ENCODE measurements at regions not wholly inside any gene's neighbourhood (a gene's known extent, or its start where the extent isn't known, plus 50 kb on each side); places are given as distances from the start of the nearest gene placed in this dataset.
"Not testable (repeated sequence)": the region's sequence is repeated elsewhere in the genome, so short reads cannot be mapped to it uniquely, and the experiment has no call there.

DNA sequence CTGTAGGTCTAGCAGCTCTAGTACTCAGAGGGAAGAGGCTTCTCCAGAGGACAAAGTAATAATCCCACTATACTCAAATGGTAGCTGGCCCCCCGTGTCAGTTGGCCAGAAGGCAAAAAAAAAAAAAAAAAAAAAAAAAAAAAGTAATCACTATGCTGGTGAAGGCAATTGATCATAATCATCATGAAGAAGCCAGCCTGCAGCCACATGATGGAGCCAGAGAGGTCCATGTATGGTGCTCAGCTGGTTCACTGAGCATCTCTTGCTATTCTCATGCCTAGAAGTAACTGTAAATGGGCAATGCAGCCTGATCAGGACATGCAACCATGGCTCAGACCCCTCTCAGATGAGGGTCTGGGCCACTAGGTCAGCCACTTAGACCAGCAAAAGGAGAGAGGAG, 378.8 kb downstream of the MED13L start:
- no peak for DNase-seq (ENCODE audit: low read depth)

DNA sequence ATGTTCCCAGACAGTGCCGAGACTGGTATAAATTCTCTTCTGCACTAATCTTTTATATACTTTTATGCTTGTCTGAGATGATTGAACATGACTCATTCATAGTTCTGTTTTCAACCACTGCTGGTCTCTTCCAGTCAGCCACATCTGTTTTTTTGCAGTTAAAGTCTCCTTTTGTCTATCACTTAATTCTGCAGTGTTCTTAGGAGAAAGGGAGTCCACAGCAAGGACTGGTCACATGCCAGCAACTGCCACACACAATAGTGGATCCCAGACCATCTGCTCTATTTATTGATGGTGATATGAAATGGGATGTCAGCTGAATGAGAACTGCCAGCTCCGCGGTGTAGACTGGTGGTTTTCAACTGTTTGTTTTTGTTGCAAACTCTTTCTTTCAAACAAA, 379.8 kb downstream of the MED13L start:
- no peak for DNase-seq (ENCODE audit: low read depth)

DNA sequence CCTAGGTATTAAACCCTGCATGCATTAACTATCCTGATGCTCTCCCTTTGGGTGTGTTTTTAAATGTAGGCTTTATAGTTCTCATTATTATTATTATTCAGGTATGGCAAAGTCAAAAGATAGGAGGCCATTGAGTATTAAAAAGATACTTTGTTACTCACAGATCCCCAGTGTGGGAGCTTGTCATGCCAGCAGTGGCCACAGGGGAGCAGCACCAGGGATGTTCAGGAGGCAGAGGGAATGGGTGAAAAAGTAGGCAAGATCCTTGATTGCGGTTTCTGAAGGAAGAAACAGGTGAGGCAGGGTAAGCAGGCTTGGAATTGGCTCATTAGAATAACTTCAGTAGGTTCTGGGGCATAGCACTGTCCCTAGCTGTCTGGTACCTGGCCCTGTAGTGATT, 382.2 kb downstream of the MED13L start:
- no peak for DNase-seq (ENCODE audit: low read depth)

DNA sequence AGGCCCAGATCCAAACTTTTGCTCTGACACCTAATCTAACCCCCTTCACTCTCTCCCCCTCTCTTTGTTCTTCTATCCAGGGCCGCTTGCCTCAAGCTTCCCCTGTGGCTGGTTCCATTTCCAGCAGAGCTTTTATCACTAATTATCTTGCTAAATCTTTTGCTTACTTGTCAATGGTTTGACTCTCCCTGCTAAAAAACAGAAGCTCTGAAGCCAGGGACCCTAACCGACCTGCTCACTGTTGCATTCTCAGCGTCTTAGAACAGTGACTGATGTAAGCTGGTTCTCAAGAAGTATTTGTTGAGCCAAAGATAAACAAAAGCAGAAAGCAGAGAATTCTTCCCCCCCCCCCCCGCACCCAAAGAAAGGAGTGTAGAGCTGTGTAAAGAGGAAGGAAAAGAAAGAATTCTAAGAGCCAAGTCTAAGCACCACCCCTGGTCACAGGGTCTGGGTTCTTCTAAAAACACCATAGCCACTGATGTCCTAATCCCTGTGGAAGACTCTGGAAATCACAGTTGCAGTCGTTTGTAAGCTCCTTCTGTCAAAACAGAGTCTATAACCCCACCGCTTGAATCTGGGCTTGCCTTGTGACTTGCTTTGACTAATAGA, 385.8 kb downstream of the MED13L start:
- DNase-seq (ENCODE audit: low read depth): no peak

DNA sequence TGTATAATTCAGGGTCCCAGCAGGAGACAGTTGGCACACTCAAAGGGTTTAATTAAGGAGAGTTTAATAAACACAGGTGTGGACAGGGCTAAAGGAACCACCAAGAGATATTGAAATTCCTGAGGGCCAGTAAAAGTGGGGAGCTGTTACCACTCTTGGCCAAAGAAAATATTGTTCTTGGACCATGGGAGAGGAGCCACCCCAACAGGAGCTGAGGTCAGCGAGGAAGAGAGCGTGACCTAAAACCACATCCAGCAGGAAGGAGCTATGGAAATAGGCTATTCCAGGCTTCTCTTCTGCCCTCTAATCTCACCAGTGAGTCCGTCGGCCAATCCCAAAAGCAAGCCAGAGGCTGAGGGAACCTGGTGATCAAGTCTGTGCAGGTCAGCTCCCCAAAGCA, 390.8 kb downstream of the MED13L start:
- DNase-seq (ENCODE audit: low read depth): no peak

DNA sequence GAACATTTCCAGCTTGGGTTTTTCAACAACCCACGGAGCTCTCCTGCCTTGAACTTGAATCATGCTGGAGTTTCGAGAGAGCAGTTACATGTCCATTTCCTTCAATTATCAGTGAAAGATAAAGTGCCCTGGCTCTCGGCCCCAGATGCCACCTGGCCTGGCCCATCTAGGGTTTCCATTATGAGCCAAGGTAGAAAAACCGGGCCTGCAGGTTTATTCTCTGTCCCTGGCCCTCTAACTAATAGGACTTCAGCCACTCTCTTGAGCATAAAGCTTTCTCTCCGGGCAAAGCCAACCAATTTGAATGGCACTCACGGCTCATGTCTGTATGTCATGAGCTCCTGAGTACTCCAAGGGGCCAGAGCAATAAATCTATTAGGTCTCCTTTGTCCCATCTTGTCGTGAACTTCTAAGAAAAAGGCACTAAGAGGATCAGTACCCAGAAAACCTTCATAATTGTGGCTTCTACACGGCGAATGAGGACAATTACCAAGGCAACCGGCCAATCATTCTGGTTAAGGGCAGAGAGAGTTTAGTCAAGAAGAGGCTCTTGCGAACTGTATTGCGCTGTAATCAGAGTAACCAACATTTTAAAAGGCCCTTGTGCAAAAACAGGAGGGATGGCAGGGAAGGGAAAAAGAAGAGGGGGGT, 392.3 kb downstream of the MED13L start:
- no peak for DNase-seq (ENCODE audit: low read depth)

DNA sequence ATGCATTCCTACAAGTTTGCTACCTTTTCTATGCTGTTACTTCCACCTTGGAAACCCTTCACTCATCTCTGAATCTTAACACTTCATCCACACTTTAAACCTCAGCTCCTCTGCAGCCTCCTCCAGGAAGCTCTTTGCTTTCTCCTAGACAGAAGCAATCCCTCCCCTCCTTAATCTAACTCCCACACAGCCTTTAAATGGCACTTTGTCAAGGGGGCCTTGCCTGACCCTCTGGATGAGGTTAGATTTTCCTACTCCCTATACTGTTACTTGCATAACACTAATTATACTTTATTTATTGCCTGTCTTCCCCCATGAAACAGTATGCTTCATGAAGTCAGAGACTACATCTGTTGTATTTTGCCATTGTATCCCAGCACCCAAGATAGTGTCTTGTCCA, 394.6 kb downstream of the MED13L start:
- no peak for DNase-seq (ENCODE audit: low read depth)

DNA sequence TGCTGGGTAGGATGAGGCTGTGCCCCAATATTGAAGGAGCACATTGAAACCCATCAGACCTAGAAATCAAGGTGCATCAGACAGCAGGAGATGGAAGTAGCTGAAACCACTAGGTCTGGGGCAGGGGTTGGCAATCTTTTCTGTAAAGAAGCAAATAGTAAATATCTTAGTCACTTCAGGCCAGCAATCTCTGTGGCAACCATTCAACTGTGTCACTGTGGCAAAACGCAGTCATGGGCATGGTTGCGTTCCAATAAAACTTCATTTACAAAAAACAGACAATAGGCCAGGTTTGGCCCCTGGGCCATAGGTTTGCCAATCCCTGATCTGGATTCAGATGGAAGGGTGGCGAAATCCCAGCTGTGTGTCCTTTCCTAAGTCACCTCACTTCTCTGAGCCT, 397.3 kb downstream of the MED13L start:
- no peak for DNase-seq (ENCODE audit: low read depth)

DNA sequence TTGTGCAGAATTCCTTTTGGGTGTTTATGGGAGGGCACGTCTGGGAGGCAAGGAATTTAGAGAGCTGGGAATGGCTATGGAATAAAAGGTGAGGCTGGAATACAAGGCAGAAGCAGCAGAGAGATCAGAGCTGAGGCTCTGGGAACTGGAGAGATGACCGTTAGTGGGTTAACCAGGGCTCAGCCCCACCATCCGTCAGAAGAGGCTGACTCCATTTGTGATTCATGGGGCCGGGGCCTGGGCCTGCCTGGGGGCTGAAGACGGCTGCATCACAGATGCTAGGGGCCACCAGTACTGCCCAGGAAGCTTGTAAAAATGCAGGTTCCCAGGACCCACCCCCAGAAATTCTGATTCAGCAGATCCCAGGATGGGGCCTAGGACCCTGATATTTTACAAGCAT, 398.1 kb downstream of the MED13L start:
- no peak for DNase-seq (ENCODE audit: low read depth)

DNA sequence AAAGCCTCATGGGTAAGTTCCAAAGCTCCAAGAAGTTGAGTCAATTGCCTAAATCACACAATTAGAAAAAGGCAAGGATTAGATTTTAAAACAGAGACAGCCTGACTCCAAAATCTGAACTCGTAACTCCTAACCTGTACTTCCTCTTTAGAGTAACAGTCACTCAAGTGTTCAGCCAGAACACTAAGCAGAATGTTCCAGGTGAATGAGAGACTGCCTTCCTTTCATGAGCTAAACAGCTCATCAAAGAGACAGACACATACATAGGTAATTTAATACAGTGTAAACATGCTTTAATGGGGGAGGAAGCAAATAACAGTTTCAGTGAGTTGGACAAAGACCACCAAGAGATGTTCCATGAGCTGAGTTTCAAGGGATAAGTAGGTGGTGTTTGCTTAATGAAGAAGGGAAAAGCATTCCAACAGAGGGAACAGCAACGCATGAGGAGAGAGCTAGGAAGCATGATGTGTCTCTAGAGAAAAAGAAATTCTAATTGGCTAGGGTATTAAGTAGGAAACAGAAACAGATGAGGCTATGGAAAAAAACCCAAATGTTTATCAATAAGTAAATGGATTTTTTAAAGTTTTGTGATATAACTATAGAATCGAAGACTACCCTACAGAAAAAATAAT, 403.9 kb downstream of the MED13L start:
- no peak for DNase-seq (ENCODE audit: low read depth)

DNA sequence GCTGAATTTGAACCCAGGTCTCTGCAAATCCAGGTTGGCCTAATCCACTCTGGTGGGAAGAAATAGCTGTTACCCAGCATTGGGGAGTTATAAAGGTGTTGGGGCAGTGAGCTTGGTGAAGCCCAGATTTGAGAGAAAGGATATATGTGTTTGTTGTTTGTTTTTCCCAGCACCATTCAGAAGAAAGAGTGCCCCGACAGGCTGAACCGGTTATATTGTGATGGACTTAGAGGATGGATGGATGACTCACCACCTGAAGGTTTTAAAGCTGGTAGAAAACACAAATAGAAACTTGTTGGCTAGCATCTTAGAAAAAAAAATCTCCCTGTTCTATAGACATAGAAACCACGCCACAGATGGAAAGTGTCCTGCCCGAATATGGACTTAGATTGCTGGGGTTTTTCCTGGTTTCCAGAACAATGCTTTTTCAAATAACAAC, 404.6 kb downstream of the MED13L start:
- DNase-seq (ENCODE audit: low read depth): no peak

DNA sequence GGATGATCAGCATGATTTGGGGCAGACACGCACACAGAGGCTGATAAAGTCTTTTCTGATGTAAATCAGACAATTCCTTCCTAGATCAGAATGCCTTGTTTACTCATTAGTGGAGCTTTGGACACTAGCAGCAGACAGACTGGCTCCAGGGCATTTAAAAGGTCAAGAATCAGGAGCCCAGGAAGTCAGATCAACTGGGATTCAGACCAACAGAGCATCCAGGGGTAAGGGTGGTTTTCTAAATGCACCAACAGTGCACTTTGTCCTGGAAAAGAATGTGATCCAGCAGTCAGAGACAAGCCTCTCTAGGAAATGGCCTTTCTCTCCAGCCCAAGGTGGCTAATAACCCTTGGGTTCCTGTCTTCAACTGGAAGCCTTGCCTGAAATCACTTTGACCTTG, 405.3 kb downstream of the MED13L start:
- no peak for DNase-seq (ENCODE audit: low read depth)

DNA sequence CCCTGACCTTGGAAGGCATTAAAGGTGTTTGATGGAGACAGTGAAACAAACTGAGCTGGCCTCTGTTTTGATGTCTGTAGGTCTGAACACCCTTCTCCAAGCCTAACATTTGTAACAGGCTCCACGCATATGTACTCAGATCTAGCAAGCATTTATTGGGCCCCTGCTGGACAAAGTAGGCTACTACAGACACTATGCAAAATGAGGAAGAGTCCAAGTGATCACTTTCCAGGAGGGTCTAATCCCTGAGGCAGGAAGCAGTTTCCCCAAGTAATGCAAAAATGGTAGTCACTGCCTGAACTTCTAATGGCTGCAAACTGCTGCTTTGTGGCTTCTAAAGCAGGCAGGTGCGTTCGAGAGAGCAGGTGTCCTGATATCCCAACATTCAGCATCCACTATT, 405.8 kb downstream of the MED13L start:
- DNase-seq (ENCODE audit: low read depth): peak; percentile 27

DNA sequence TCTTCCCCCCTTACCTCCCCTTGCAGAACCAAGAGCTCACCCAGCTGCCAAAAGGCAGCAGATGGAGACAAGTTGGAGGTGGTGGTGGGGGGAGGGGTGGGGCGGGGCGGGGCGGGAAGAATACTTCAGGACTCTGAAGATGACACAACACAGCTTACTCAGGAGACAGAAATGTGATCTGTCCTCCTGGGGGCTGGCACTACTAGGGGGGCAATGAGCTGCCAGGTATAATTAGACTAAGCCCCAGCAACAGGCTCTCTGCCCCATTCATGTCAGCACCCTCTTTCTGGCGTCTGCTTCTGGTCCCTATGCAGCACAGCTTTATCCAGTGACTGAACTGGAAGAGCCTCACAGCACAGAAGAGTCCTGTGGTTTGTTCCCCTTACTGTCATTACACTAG, 407.0 kb downstream of the MED13L start:
- no peak for DNase-seq (ENCODE audit: low read depth)

DNA sequence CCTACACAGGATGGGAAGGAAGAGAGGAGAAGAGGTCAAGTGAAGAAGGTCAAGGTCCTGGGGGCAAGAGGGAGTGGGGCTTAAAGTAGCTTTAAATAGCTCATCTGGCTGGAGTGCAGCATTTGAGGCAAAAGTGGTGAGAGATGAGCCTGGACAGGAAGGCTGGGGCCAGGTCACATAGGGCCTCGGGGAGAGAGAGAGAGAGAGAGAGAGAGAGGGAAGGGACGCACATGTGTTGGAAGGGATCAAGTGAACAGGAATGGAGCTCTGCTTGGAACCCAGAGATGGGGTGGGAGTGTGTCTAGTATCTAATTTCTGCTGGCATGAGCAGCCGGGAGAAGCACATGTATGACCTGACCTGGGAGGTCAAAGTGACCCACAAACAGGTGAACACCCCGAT, 407.5 kb downstream of the MED13L start:
- no peak for DNase-seq (ENCODE audit: low read depth)

DNA sequence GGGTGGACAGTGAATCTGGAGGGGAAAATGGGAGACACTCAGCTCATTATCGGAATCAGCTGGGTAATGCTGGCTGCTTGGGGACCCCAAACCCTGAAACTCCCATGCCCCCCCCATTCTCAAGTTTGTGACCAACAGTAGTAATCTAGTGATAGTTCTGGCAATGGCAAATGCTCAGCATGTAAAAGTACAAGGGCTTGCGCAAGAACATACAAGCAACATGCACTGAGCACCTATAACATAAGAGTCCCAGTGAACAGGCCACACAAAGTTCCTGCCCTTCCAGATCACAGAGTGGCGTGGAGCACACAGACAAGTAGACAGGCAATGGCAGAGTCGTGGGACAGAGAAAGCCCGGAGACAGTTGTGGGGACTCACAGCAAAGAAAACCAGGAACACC, 407.9 kb downstream of the MED13L start:
- no peak for DNase-seq (ENCODE audit: low read depth)

DNA sequence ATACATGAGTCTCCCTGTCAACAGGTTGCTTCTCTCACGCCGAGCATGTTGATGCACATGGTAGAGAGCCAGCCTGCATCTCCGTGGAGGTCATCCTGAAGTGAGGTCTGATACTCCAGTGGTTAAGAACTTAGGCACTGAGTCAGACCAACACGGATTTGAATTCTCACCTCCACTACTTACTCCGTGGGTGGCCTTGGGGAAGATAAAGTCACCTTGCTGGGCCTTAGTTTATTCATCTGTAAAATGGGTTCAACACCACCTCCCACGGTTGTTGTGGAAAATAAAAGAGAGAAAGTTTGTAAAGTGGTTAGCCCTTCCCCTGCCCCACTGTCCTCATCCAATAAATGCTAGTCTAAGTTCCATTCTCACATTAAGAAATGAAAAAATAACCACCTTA, 408.9 kb downstream of the MED13L start:
- DNase-seq (ENCODE audit: low read depth): no peak

DNA sequence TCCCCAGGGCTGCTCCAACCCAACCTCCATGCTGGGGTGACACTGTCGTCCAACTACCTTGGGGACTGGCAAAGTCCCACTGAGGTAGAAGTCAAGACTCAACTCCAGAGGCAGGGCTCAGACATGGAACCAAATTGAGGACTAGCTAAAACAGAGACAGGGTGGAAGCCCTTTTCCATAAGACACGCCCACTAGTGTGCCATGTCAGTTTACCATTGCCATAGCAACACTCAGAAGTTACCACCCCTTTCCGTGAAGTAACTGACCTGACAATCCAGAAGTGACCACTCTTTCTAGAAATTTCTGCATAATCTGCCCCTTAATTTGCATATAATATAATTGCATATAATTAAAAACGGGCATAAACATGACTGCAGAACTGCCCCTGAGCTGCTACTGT, 409.6 kb downstream of the MED13L start:
- DNase-seq (ENCODE audit: low read depth): no peak

DNA sequence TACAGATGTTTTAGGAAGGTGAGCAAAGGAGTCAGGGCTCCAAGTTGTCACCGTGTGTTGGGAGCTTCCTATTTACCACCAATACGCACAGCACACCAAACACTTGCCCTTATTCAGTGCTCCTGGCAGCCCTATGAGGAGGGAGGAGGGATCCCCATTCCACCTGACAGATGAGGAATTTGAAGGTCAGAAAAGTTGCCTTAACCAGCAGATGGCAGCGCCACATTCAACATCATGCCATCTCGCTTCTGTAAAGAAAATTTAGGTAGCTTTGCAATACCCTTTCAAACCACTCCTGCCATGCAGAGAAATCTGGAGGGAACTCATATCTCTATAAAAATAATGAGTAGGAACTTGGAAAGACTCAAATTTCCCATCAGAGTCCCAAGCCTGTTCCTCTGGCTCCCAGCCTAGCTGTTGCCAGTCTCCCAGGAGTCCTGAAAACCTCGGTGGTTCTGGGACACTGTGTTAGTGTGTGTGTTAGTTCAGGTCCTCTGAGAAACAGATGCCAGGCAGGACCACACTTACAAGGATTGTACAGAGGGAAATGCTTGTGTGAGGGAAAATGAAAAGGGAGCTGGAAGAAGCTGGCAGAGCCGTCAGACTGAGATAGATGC, 410.5 kb downstream of the MED13L start:
- no peak for DNase-seq (ENCODE audit: low read depth)

DNA sequence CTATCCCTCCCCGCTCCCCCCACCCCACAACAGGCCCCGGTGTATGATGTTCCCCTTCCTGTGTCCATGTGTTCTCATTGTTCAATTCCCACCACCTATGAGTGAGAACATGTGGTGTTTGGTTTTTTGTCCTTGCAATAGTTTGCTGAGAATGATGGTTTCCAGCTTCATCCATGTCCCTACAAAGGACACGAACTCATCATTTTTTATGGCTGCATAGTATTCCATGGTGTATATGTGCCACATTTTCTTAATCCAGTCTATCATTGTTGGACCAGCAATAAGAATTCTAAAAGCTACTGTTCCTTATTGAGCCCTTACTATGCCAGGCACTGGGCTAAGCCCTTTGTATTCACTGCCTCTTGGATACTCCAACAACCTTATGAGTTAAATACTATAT, 411.2 kb downstream of the MED13L start:
- not testable (repeated sequence) for DNase-seq (ENCODE audit: low read depth)

DNA sequence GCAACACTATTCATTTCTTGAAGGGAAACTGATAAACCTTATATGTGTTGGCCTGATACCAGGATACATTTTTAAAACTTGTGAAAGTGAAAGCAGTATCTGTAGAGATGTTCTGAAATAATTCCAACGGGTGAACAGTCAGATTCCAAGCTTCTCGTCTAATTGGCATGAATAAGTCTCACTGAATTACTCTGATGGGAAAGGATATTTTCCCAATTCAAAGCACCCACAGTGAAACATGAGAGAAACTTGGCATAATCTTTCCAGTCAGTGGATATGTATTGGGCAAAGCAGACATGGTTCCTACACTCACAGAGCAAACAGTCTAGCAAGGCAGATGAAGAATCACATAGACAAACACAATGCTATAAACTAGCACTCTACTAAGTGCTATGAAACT, 413.1 kb downstream of the MED13L start:
- no peak for DNase-seq (ENCODE audit: low read depth)

DNA sequence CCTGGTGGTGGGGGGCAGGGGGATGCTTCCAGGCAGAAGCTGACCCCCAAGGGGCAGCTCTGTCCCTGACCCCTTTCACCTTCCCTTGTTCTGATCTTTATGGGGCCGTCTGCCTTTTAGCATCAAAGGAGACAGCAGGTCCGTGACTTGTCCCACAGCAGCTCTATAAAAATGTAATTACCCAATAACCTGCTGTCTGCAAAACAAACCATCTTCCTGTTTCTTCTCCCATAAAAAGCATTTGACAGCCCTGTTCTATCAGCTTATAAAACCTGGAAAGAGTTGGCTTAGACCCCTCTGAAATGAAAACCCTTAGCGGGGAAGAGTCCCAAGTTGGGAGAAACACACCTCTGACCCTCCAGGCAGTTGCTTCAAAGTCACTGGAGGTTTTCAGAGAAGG, 416.9 kb downstream of the MED13L start:
- no peak for DNase-seq (ENCODE audit: low read depth)

DNA sequence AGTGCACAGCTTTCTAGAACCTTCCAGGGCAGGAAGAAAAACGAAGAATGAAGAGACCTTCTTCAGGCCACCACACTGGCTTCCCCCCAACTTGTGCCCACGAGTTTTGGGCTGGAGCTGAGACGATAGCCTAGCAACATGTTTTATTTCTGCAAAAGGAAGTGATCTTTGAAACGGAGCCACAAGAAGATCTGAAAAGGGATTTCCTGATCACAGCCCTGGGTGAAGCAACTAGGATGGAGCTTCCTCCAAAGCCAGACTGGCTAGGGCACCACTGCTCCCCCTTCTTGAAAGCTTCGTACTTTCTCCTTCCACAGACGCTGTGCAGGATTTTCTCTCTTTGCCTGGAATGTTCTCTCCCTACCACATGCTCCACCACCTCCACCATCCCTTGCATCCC, 418.3 kb downstream of the MED13L start:
- DNase-seq (ENCODE audit: low read depth): no peak

Measured in CMK (cell line).